GM12878 (cell line): ENCODE measurements at regions not wholly inside any gene's neighbourhood (a gene's known extent, or its start where the extent isn't known, plus 50 kb on each side); places are given as distances from the start of the nearest gene placed in this dataset.

Experiments
- ATAC-seq: fragments of 200-7000 bp; cut with Tn5 transposase; 3 replicates; pipeline ENCODE4 v1.9.1; 2020; ENCODE audit warnings: mild to moderate bottlenecking, moderate library complexity
- BruUV-seq: library from RNA; stranded (reverse); fragments of 400-500 nt; replicated peaks from 2 replicates; lab custom pipeline; 2021; lab: Mats Ljungman, UMichigan
- CTCF ChIA-PET: fragments of 300-600 bp; sonication (Branson Sonifier 250); formaldehyde crosslinking; extraction: SDS; loops from one replicate; lab custom pipeline; 2021; ENCODE audit warnings: inconsistent platforms; lab: Yijun Ruan, JAX
- POLR2A ChIA-PET: fragments of 350-600 bp; formaldehyde crosslinking; extraction: SDS; loops from one replicate; lab custom pipeline; 2021; ENCODE audit warnings: inconsistent platforms; lab: Charles Lee
- RAD21 ChIA-PET: fragments of 300-600 bp; sonication (Branson Sonifier 250); formaldehyde crosslinking; loops from one replicate; lab custom pipeline; 2023; ENCODE audit warnings: antibody characterized with exemption; ENCODE audit not compliant: unreplicated experiment; lab: Charles Lee
- SMC1A ChIA-PET: fragments of 300-600 bp; sonication (Branson Sonifier 250); formaldehyde crosslinking; loops from one replicate; lab custom pipeline; 2023; ENCODE audit not compliant: unreplicated experiment, uncharacterized antibody; lab: Charles Lee
- DNase-seq: peaks from one replicate; pipeline ENCODE4 v3.0.0-alpha.2; 2011; ENCODE audit warnings: low read depth, low spot score
- FAIRE-seq: peaks from 3 replicates; lab custom pipeline; 2011; peaks lifted over from hg19 to GRCh38; lab: Jason Lieb, UNC
- H2AFZ ChIP-seq: 2 replicates; pipeline ENCODE4 v1.6.0; 2011; ENCODE audit warnings: low read depth, low read length, control low read depth; ENCODE audit not compliant: control insufficient read depth
- H3K27ac ChIP-seq: 2 replicates; pipeline ENCODE4 v1.5.1; 2011; ENCODE audit warnings: control low read depth; ENCODE audit not compliant: control insufficient read depth, insufficient read depth
- H3K27me3 ChIP-seq, 2 experiments: replicated peaks in 1 of 2; 2 replicates each; pipeline versions ENCODE4 v1.6.0 to v1.6.1; 2011; ENCODE audit warnings: low read length in 1 of 2; ENCODE audit not compliant: control insufficient read depth in 2 of 2, insufficient read depth in 2 of 2
- H3K36me3 ChIP-seq, 2 experiments: 2 replicates each; pipeline ENCODE4 v1.5.1; 2011; ENCODE audit warnings: low read length in 1 of 2; ENCODE audit not compliant: control insufficient read depth in 2 of 2, insufficient read depth in 2 of 2
- H3K4me1 ChIP-seq: 2 replicates; pipeline ENCODE4 v1.6.1; 2011; ENCODE audit warnings: mild to moderate bottlenecking, low read length, moderate library complexity, mixed read lengths; ENCODE audit not compliant: control insufficient read depth, insufficient read depth
- H3K4me2 ChIP-seq: 2 replicates; pipeline ENCODE4 v1.6.0; 2011; ENCODE audit warnings: control low read depth; ENCODE audit not compliant: control insufficient read depth, insufficient read depth
- H3K4me3 ChIP-seq: fragments of 200-600 bp; sonication (generic); 2 replicates; pipeline ENCODE4 v1.5.1; 2016
- H3K79me2 ChIP-seq: 2 replicates; pipeline ENCODE4 v1.6.0; 2011; ENCODE audit warnings: low read length; ENCODE audit not compliant: control insufficient read depth, insufficient read depth
- H3K9ac ChIP-seq: 2 replicates; pipeline ENCODE4 v1.8.0; 2011; ENCODE audit warnings: low read length, control low read depth, mixed read lengths; ENCODE audit not compliant: control insufficient read depth, insufficient read depth
- H3K9me3 ChIP-seq: replicated peaks from 3 replicates; pipeline ENCODE4 v1.5.1; 2011; ENCODE audit warnings: mild to moderate bottlenecking, low read length; ENCODE audit not compliant: control insufficient read depth, insufficient read depth
- H4K20me1 ChIP-seq: 2 replicates; pipeline ENCODE4 v1.6.0; 2011; ENCODE audit not compliant: control insufficient read depth, insufficient read depth
- BHLHE40 ChIP-seq, 2 experiments: fragments of 450-650 bp in 1 of 2; IDR thresholded peaks; 2 replicates each; pipeline ENCODE4 v1.6.1; 2011 to 2017; ENCODE audit warnings: low read depth in 2 of 2, borderline replicate concordance in 1 of 2, improper control_type of control experiment in 1 of 2, low read length in 1 of 2, mild to moderate bottlenecking in 1 of 2
- CHD1 ChIP-seq: IDR thresholded peaks from 2 replicates; pipeline ENCODE4 v1.6.1; 2012; ENCODE audit warnings: low read depth, low read length, improper control_type of control experiment
- GABPA ChIP-seq: IDR thresholded peaks from 2 replicates; pipeline ENCODE4 v1.6.1; 2014; ENCODE audit warnings: antibody characterized with exemption, low read depth, mild to moderate bottlenecking, inconsistent platforms
- GATAD2B ChIP-seq: fragments of 450-650 bp; conservative IDR thresholded peaks from 2 replicates; pipeline ENCODE4 v1.6.1; 2017; ENCODE audit warnings: low read depth, mild to moderate bottlenecking, moderate library complexity
- IRF4 ChIP-seq: IDR thresholded peaks from 2 replicates; pipeline ENCODE4 v1.6.1; 2011; ENCODE audit warnings: low read depth, low read length
- IRF5 ChIP-seq: fragments of 450-650 bp; IDR thresholded peaks from 2 replicates; pipeline ENCODE4 v1.6.1; 2017; ENCODE audit warnings: borderline replicate concordance
- NR2C1 ChIP-seq: fragments of 450-650 bp; IDR thresholded peaks from 2 replicates; pipeline ENCODE4 v1.6.1; 2017; ENCODE audit warnings: antibody characterized with exemption, mild to moderate bottlenecking, moderate library complexity
- SIN3A ChIP-seq: IDR thresholded peaks from 2 replicates; pipeline ENCODE4 v1.6.1; 2012; ENCODE audit warnings: low read depth, low read length, improper control_type of control experiment
- SMARCA5 ChIP-seq: fragments of 450-650 bp; IDR thresholded peaks from 2 replicates; pipeline ENCODE4 v1.6.1; 2017; ENCODE audit warnings: mild to moderate bottlenecking
- ZBED1 ChIP-seq: IDR thresholded peaks from 2 replicates; pipeline ENCODE4 v1.6.1; 2016; ENCODE audit warnings: borderline replicate concordance
- WGBS: methylation state at CpG from one replicate; pipeline ENCODE4 v1.1.6; 2016; ENCODE audit warnings: low lambda C conversion rate; ENCODE audit not compliant: insufficient replicate concordance, insufficient coverage; ENCODE audit errors: missing lambda C conversion rate; 5-methylcytosine and 5-hydroxymethylcytosine counted together
- in situ Hi-C: fragments of 300-500 bp; cut with MboI; formaldehyde crosslinking; loops from 9 replicates; pipeline ENCODE4 v1.14.3; 2018; ENCODE audit warnings: mixed read lengths
- intact Hi-C: fragments of 100-400 bp; cut with micrococcal nuclease; formaldehyde crosslinking; loops from one replicate; pipeline ENCODE4 v1.14.2; 2022; ENCODE audit not compliant: unreplicated experiment

GRCh38 chr5:5021436-5021835, 118.7 kb upstream of the ADAMTS16 start:
- Histone ChIP-seq H2AFZ (no peak overlapping the region), H3K9ac (no peak overlapping the region), H4K20me1 (no peaks in the 10 kb centered on the region), H3K9me3 (peaks cover 4% of the 10 kb centered on the region; the same call in 2 of the 3 replicates), H3K4me1 (no peaks in the 10 kb centered on the region), H3K79me2 (no peaks in the 10 kb centered on the region), H3K27me3 (no peaks in the 10 kb centered on the region), H3K27ac (no peak overlapping the region), H3K4me2 (no peak overlapping the region), H3K36me3 (no peaks in the 10 kb centered on the region), H3K4me3 (no peak overlapping the region)
- no peak for TF ChIP-seq SIN3A
- no peak for TF ChIP-seq NR2C1
- CTCF ChIA-PET, result no interaction called here
- FAIRE-seq, result no peak
- RAD21 ChIA-PET, result no interaction called here
- POLR2A ChIA-PET, result no interaction called here
- no TSS peak for BruUV-seq
- intact Hi-C loops (no loop called here), in situ Hi-C loops (no loop called here)
- DNase-seq, result no peak
- 29% methylated on average over 5 of the region's 5 CpGs for WGBS
- SMC1A ChIA-PET, result interaction anchor here (2.0 kb wide), 1 partner anchor 16 kb away, joined by 8 read pairs; no protein-coding TSS in a partner anchor
- no peak for ATAC-seq

- in situ Hi-C loops, result no loop called here
- H2AFZ ChIP-seq, result no peak overlapping the region; the same call in 1 of the 2 replicates
- CTCF ChIA-PET, result interaction anchor here (1.2 kb wide), 1 partner anchor 12 kb away, joined by 5 read pairs; no protein-coding TSS in a partner anchor
These were observed 114.9 kb upstream of the ADAMTS16 start for GRCh38 chr5:5025098-5025773.

More at GRCh38 chr5:5025098-5025773, 114.9 kb upstream of the ADAMTS16 start:
- H3K4me1 ChIP-seq, result no peaks in the 10 kb centered on the region
- no peaks in the 10 kb centered on the region for H4K20me1 ChIP-seq
- TF ChIP-seq IRF4, result no peak
- TF ChIP-seq GABPA, result no peak
- no peak for TF ChIP-seq BHLHE40 (IDR thresholded peaks at IDR 0.05; ENCODE audit: borderline replicate concordance in 1 of 2, low read depth in 2 of 2, low read length in 1 of 2)
- no peak for TF ChIP-seq ZBED1
- TF ChIP-seq CHD1, result no peak
- no peak for TF ChIP-seq GATAD2B
- no peak for TF ChIP-seq SMARCA5
- TF ChIP-seq IRF5, result no peak
- POLR2A ChIA-PET, result no interaction called here
- intact Hi-C loops, result no loop called here
- H3K9ac ChIP-seq, result no peak overlapping the region
- WGBS, result 77% methylated on average over 14 of the region's 14 CpGs
- no peak overlapping the region; the same call in 1 of the 2 replicates for H3K4me3 ChIP-seq
- DNase-seq, result no peak
- no peaks in the 10 kb centered on the region for H3K27me3 ChIP-seq
- 0 out of 2 replicates have a peak overlapping the region, but pooled peaks have one; percentile 31 for H3K27ac ChIP-seq
- SMC1A ChIA-PET, result interaction anchor here (1.3 to 2.1 kb wide), 3 partner anchors 12 to 22 kb away, joined by 5 to 8 read pairs (median 5); no protein-coding TSS in a partner anchor
- RAD21 ChIA-PET, result interaction anchor here (0.9 to 1.4 kb wide), 2 partner anchors 12 to 38 kb away, joined by 4 read pairs; no protein-coding TSS in a partner anchor
- no peak for FAIRE-seq
- no TSS peak for BruUV-seq
- ATAC-seq, result no peak; the same call in 2 of the 3 replicates
- H3K79me2 ChIP-seq, result no peaks in the 10 kb centered on the region
- no peaks in the 10 kb centered on the region for H3K36me3 ChIP-seq
- H3K4me2 ChIP-seq, result no peak overlapping the region
- H3K9me3 ChIP-seq, result peaks cover 6% of the 10 kb centered on the region; the same call in 2 of the 3 replicates
